AG04450 (cell line): ENCODE measurements at regions not wholly inside any gene's neighbourhood (a gene's known extent, or its start where the extent isn't known, plus 50 kb on each side); places are given as distances from the start of the nearest gene placed in this dataset.
A peak's percentile ranks its signal among the peaks of the same experiment; 100 is the strongest.

Experiments
- CTCF ChIA-PET: fragments of 300-600, 350-600 bp; formaldehyde crosslinking; extraction: SDS; loops from one replicate; lab custom pipeline; 2022; ENCODE audit warnings: antibody characterized with exemption, inconsistent platforms; lab: Charles Lee
- POLR2A ChIA-PET: fragments of 350-600 bp; formaldehyde crosslinking; extraction: SDS; loops from one replicate; lab custom pipeline; 2021; ENCODE audit warnings: antibody characterized with exemption, inconsistent platforms; lab: Yijun Ruan, JAX
- DNase-seq: peaks from one replicate; pipeline ENCODE4 v3.0.0-alpha.2; 2011; ENCODE audit warnings: low read depth, low spot score
- H3K27ac ChIP-seq: one replicate; pipeline ENCODE4 v1.5.1; 2012; ENCODE audit warnings: low read depth, low read length, control low read depth
- H3K27me3 ChIP-seq: one replicate; pipeline ENCODE4 v1.6.0; 2012; ENCODE audit warnings: low read length; ENCODE audit not compliant: control insufficient read depth, insufficient read depth
- H3K4me3 ChIP-seq: 2 replicates; pipeline ENCODE4 v1.5.1; 2011; ENCODE audit warnings: mild to moderate bottlenecking, low read depth, low read length, control low read depth
- H3K9me3 ChIP-seq: 2 replicates; pipeline ENCODE4 v1.5.1; 2012; ENCODE audit warnings: low read length; ENCODE audit not compliant: control insufficient read depth, insufficient read depth
- TF ChIP-seq, protein P1 (sequence below): IDR thresholded peaks from 2 replicates; pipeline ENCODE4 v1.5.1; 2011; ENCODE audit warnings: low read depth, low read length, control low read depth, inconsistent platforms

GRCh38 chr5:164051745-164052144 is 546.3 kb downstream of the MAT2B start:
- TF ChIP-seq, protein P1, sequence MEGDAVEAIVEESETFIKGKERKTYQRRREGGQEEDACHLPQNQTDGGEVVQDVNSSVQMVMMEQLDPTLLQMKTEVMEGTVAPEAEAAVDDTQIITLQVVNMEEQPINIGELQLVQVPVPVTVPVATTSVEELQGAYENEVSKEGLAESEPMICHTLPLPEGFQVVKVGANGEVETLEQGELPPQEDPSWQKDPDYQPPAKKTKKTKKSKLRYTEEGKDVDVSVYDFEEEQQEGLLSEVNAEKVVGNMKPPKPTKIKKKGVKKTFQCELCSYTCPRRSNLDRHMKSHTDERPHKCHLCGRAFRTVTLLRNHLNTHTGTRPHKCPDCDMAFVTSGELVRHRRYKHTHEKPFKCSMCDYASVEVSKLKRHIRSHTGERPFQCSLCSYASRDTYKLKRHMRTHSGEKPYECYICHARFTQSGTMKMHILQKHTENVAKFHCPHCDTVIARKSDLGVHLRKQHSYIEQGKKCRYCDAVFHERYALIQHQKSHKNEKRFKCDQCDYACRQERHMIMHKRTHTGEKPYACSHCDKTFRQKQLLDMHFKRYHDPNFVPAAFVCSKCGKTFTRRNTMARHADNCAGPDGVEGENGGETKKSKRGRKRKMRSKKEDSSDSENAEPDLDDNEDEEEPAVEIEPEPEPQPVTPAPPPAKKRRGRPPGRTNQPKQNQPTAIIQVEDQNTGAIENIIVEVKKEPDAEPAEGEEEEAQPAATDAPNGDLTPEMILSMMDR: no peak
- Histone ChIP-seq H3K27ac (no peak overlapping the region), H3K4me3 (no peak overlapping the region), H3K9me3 (no peaks in the 10 kb centered on the region), H3K27me3 (no peaks in the 10 kb centered on the region)
- CTCF ChIA-PET: interaction anchor here (0.6 to 4.8 kb wide), 2 partner anchors 362 to 452 kb away, joined by 3 to 33 read pairs; no protein-coding TSS in a partner anchor
- POLR2A ChIA-PET: no interaction called here
- peak; percentile 8 for DNase-seq

- DNase-seq: peak; percentile 63
- TF ChIP-seq, protein P1: no peak
Measured at GRCh38 chr5:164052536-164053093, 547.2 kb downstream of the MAT2B start.

GRCh38 chr5:164053123-164053522 is 547.7 kb downstream of the MAT2B start:
- no peak for DNase-seq
- Histone ChIP-seq H3K9me3 (no peaks in the 10 kb centered on the region), H3K27ac (no peak overlapping the region), H3K27me3 (no peaks in the 10 kb centered on the region), H3K4me3 (no peak overlapping the region)
- CTCF ChIA-PET: interaction anchor here (1.1 to 4.8 kb wide), 3 partner anchors 40 to 451 kb away, joined by 4 to 33 read pairs (median 4); no protein-coding TSS in a partner anchor
- TF ChIP-seq, protein P1: no peak
- POLR2A ChIA-PET: interaction anchor here (0.5 kb wide), 1 partner anchor 157 kb away, joined by 4 read pairs; no protein-coding TSS in a partner anchor

More at GRCh38 chr5:164052536-164053093, 547.2 kb downstream of the MAT2B start:
- H3K27me3 ChIP-seq: no peaks in the 10 kb centered on the region
- ChIA-PET CTCF (interaction anchor here (1.1 to 4.8 kb wide), 3 partner anchors 39 to 451 kb away, joined by 4 to 33 read pairs (median 4); no protein-coding TSS in a partner anchor), POLR2A (interaction anchor here (0.5 kb wide), 1 partner anchor 158 kb away, joined by 4 read pairs; no protein-coding TSS in a partner anchor)
- no peak overlapping the region for H3K4me3 ChIP-seq
- no peaks in the 10 kb centered on the region for H3K9me3 ChIP-seq
- H3K27ac ChIP-seq: no peak overlapping the region

DNA sequence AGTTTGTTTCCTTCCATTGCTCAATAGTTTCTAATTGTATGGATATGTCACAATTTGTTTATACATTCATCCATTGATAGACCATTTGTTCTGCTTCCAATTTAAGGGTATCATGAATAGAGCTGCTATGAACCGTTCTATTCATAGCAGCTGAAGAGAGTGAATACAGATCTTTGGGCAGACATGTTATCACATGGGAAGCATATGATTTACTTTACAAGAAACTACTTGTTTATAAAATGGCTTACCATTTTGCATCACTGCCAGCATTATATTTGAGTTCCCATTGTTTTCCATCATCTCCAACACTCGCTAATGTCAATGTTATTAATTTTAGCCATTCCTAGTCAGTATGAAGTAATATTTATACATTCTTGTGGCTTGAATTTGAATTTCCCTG is 549.0 kb downstream of the MAT2B start:
- DNase-seq: peak; percentile 23
- ChIA-PET POLR2A (no interaction called here), CTCF (interaction anchor here (4.8 kb wide), 1 partner anchor 450 kb away, joined by 33 read pairs; no protein-coding TSS in a partner anchor)
- Histone ChIP-seq H3K27me3 (no peaks in the 10 kb centered on the region), H3K4me3 (no peak overlapping the region), H3K9me3 (no peaks in the 10 kb centered on the region), H3K27ac (no peak overlapping the region)
- TF ChIP-seq, protein P1: no peak

DNA sequence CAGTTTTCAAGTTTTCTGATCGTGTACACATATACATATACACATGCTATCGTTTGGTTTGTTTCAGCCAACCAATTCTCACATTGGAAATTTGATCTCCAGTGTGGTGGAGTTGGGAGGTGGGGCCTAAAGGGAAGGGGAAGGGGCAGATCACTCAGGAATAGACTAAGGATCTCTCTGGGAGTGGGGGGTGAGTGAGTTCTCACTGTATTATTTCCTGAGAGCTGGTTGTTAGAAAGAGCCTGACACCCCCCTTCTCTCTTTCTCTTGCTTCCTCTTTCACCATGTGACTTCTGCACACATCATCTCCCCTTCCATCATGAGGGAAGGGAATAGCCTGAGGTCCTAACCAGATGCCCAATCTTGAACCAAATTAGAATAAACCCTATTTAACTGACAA is 551.7 kb downstream of the MAT2B start:
- CTCF ChIA-PET: no interaction called here
- no peak overlapping the region for H3K27ac ChIP-seq
- H3K27me3 ChIP-seq: no peaks in the 10 kb centered on the region

More for the DNA sequence above, 551.7 kb downstream of the MAT2B start:
- no peaks in the 10 kb centered on the region for H3K9me3 ChIP-seq
- H3K4me3 ChIP-seq: no peak overlapping the region
- POLR2A ChIA-PET: no interaction called here
- TF ChIP-seq, protein P1: no peak
- DNase-seq: no peak
